ENCODE measurements at regions not wholly inside any gene's neighbourhood (a gene's known extent, or its start where the extent isn't known, plus 50 kb on each side); places are given as distances from the start of the nearest gene placed in this dataset.

DNA sequence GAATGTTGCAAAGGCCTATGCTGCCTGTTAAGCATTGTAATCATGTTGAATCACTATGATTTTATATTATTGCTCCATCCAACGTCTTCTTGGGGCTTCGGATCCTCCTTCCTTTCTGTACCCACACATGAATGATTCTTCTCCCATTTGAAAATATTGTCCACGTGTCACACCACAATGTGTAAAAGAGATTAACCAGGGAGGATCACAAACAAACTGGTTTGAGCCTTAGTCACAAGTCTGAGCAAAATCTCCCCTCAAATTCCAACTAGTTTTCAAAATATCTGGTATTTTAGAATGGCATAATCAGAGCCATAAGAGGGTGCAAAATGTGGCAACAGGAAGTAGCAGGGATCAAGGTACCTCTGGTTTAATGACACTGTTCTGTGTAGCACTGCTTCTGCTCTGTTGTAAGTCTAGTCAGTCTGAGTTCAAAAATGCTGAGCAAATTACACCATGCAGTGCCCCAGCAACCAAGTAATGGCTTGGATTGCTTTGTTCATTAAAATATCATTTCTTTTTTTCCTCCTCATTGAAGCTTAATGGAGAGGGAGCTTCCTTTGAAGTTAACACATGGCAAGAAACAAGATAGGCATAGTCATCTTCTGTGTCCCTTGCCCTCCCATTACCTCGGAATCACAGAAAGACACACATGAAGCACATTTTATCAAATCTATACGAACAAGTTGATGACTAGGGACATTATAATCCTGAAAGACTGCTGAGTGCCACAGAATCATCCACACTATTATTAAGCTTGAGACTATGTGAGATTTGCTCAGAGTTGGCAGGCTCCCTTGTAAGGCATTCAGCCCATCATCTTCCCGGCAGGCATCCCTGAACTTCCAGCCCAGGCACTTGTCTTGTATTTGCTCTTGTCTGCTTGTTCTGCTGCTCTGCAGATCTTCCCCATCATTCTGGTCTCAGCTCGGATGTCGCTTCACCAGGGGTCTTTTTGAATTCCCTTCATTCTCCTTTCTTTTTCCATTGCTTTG lies 102.0 kb upstream of the PRLR start:
- TF ChIP-seq SIN3A (IDR thresholded peaks at IDR 0.05; ENCODE audit: low read depth) (no peak), POLR2A (IDR thresholded peaks at IDR 0.05; ENCODE audit: borderline replicate concordance, extremely low read depth, insufficient read depth, insufficient read length) (no peak), SP1 (IDR thresholded peaks at IDR 0.05; ENCODE audit: low read depth) (no peak), CTCF (IDR thresholded peaks at IDR 0.05 in 2 of 3, conservative IDR thresholded peaks at IDR 0.05 in 1 of 3; ENCODE audit: borderline replicate concordance in 1 of 3, insufficient read depth in 1 of 3, low read depth in 2 of 3, low read length in 2 of 3) (no peak), RAD21 (IDR thresholded peaks at IDR 0.05; ENCODE audit: low read depth) (no peak), FOSL1 (IDR thresholded peaks at IDR 0.05; ENCODE audit: low read depth) (no peak), EZH2 (IDR thresholded peaks at IDR 0.05) (no peak), ELF1 (IDR thresholded peaks at IDR 0.05; ENCODE audit: borderline replicate concordance, low read depth) (no peak), YY1 (IDR thresholded peaks at IDR 0.05; ENCODE audit: extremely low read depth, insufficient replicate concordance, low read depth, low read length) (no peak)
- TF ChIP-seq, protein P1, sequence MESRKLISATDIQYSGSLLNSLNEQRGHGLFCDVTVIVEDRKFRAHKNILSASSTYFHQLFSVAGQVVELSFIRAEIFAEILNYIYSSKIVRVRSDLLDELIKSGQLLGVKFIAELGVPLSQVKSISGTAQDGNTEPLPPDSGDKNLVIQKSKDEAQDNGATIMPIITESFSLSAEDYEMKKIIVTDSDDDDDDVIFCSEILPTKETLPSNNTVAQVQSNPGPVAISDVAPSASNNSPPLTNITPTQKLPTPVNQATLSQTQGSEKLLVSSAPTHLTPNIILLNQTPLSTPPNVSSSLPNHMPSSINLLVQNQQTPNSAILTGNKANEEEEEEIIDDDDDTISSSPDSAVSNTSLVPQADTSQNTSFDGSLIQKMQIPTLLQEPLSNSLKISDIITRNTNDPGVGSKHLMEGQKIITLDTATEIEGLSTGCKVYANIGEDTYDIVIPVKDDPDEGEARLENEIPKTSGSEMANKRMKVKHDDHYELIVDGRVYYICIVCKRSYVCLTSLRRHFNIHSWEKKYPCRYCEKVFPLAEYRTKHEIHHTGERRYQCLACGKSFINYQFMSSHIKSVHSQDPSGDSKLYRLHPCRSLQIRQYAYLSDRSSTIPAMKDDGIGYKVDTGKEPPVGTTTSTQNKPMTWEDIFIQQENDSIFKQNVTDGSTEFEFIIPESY (IDR thresholded peaks at IDR 0.05; ENCODE audit: extremely low read depth, insufficient replicate concordance, low read length) = no peak
- TF ChIP-seq, protein P2, sequence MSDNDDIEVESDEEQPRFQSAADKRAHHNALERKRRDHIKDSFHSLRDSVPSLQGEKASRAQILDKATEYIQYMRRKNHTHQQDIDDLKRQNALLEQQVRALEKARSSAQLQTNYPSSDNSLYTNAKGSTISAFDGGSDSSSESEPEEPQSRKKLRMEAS (IDR thresholded peaks at IDR 0.05) = no peak

All from HCT116 (cell line).